Liver (tissue), 8 donors: ENCODE measurements at regions not wholly inside any gene's neighbourhood (a gene's known extent, or its start where the extent isn't known, plus 50 kb on each side); places are given as distances from the start of the nearest gene placed in this dataset.

ENCODE experiments used
- DNase-seq: peaks from one replicate; pipeline ENCODE4 v3.0.0-alpha.2; 2017; ENCODE audit warnings: low spot score
- H3K27ac ChIP-seq, 2 donors: one replicate each; pipeline ENCODE4 v1.7.0; 2013; ENCODE audit warnings: inconsistent platforms in 2 of 2, low read length in 2 of 2, control low read depth in 1 of 2, low read depth in 1 of 2, mild to moderate bottlenecking in 1 of 2
- H3K27me3 ChIP-seq, 4 donors: one replicate each; pipeline versions ENCODE4 v1.6.1 to v1.7.0; 2013; ENCODE audit warnings: low read length in 3 of 4, inconsistent platforms in 1 of 4, mild to moderate bottlenecking in 1 of 4, moderate library complexity in 1 of 4; ENCODE audit not compliant: control insufficient read depth in 4 of 4, insufficient read depth in 4 of 4
- H3K36me3 ChIP-seq, 4 donors: one replicate each; pipeline versions ENCODE4 v1.6.1 to v1.7.0; 2013; ENCODE audit warnings: low read length in 3 of 4, mild to moderate bottlenecking in 3 of 4, low read depth in 1 of 4, moderate library complexity in 1 of 4; ENCODE audit not compliant: control insufficient read depth in 4 of 4, insufficient read depth in 3 of 4
- H3K4me1 ChIP-seq, 4 donors: one replicate each; pipeline versions ENCODE4 v1.6.1 to v1.7.0; 2013; ENCODE audit warnings: low read length in 3 of 4, mild to moderate bottlenecking in 3 of 4, moderate library complexity in 1 of 4; ENCODE audit not compliant: control insufficient read depth in 4 of 4, insufficient read depth in 4 of 4
- H3K4me3 ChIP-seq, 3 donors: one replicate each; pipeline versions ENCODE4 v1.6.1 to v1.7.0; 2013; ENCODE audit warnings: low read length in 3 of 3, control low read depth in 1 of 3, low read depth in 1 of 3, mild to moderate bottlenecking in 1 of 3
- H3K9ac ChIP-seq, 2 donors: one replicate each; pipeline ENCODE4 v1.7.0; 2013; ENCODE audit warnings: low read length in 2 of 2, mild to moderate bottlenecking in 2 of 2, moderate library complexity in 2 of 2, control low read depth in 1 of 2, low read depth in 1 of 2
- H3K9me3 ChIP-seq, 4 donors: one replicate each; pipeline versions ENCODE4 v1.6.1 to v1.7.0; 2013; ENCODE audit warnings: low read length in 3 of 4; ENCODE audit not compliant: control insufficient read depth in 4 of 4
- EGR1 ChIP-seq, 2 donors: IDR thresholded peaks; 2 replicates each; pipeline ENCODE4 v1.6.1; 2016 to 2018; ENCODE audit warnings: antibody characterized with exemption in 2 of 2, low read depth in 2 of 2
- FOXA1 ChIP-seq: IDR thresholded peaks from 2 replicates; pipeline ENCODE4 v1.6.1; 2016; ENCODE audit warnings: antibody characterized with exemption
- FOXA2 ChIP-seq: IDR thresholded peaks from 2 replicates; pipeline ENCODE4 v1.6.1; 2016; ENCODE audit warnings: antibody characterized with exemption
- GABPA ChIP-seq, 2 donors: IDR thresholded peaks in 1 of 2; conservative IDR thresholded peaks in 1 of 2; 2 replicates each; pipeline ENCODE4 v1.6.1; 2016; ENCODE audit warnings: antibody characterized with exemption in 2 of 2, mild to moderate bottlenecking in 1 of 2, moderate library complexity in 1 of 2
- NR2F2 ChIP-seq: IDR thresholded peaks from 2 replicates; pipeline ENCODE4 v1.6.1; 2016; ENCODE audit warnings: antibody characterized with exemption
- SP1 ChIP-seq: IDR thresholded peaks from 2 replicates; pipeline ENCODE4 v1.6.1; 2018; ENCODE audit warnings: antibody characterized with exemption, mild to moderate bottlenecking
- YY1 ChIP-seq: IDR thresholded peaks from 2 replicates; pipeline ENCODE4 v1.6.1; 2016; ENCODE audit warnings: antibody characterized with exemption, mild to moderate bottlenecking
- WGBS: extraction: QIAGEN DNeasy Blood & Tissue Kit; methylation state at CpG from one replicate; pipeline ENCODE4 v1.1.7; 2013; 5-methylcytosine and 5-hydroxymethylcytosine counted together
- TF ChIP-seq, protein P1 (sequence below): IDR thresholded peaks from 2 replicates; pipeline ENCODE4 v1.6.1; 2016; ENCODE audit warnings: antibody characterized with exemption
- TF ChIP-seq, protein P2 (sequence below): IDR thresholded peaks from 2 replicates; pipeline ENCODE4 v1.6.1; 2016; ENCODE audit warnings: antibody characterized with exemption, mild to moderate bottlenecking
- TF ChIP-seq, protein P3 (sequence below): fragments of 150-350 bp; IDR thresholded peaks from 2 replicates; pipeline ENCODE4 v1.5.1; 2017; ENCODE audit warnings: improper control_type of control experiment, low read depth, low read length; ENCODE audit not compliant: missing input control
- TF ChIP-seq, protein P4 (sequence below): IDR thresholded peaks from 2 replicates; pipeline ENCODE4 v1.6.1; 2016; ENCODE audit warnings: antibody characterized with exemption
- donor health status: healthy.
- donor health status: healthy.
- donor health status: healthy.
- donor health status: healthy.
- donor health status: healthy.

DNA sequence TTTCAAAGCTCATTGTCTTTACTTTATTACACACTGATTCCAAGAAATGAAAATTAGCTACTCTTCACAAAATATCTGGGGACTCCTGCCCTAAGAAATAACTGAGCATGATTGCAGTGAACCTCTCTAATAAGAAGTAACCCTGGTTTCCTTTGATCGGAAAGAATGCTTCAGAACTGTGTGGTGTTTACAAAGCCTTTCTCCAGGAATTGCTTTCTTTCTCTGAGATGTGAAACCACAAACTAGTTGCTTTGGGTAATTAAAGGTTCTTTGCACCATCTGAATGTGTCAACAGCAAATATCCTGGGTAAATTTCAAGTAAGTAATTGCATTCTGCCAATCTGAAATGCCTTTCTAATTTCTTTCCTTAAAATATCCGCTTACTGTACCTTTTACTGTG is 292.9 kb upstream of the SLIT2 start:
- 65% methylated on average over 2 of the region's 2 CpGs for WGBS
- Histone ChIP-seq H3K27ac (no peak overlapping the region), H3K4me1 (no peaks in the 10 kb centered on the region), H3K4me3 (no peak overlapping the region), H3K9ac (no peak overlapping the region), H3K27me3 (no peaks in the 10 kb centered on the region), H3K36me3 (no peaks in the 10 kb centered on the region), H3K9me3 (peaks cover 0 to 4% (median 0%) of the 10 kb centered on the region in 4 donors)
- TF ChIP-seq, protein P1, sequence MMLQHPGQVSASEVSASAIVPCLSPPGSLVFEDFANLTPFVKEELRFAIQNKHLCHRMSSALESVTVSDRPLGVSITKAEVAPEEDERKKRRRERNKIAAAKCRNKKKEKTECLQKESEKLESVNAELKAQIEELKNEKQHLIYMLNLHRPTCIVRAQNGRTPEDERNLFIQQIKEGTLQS = no peak
- no peak for TF ChIP-seq SP1
- TF ChIP-seq, protein P2, sequence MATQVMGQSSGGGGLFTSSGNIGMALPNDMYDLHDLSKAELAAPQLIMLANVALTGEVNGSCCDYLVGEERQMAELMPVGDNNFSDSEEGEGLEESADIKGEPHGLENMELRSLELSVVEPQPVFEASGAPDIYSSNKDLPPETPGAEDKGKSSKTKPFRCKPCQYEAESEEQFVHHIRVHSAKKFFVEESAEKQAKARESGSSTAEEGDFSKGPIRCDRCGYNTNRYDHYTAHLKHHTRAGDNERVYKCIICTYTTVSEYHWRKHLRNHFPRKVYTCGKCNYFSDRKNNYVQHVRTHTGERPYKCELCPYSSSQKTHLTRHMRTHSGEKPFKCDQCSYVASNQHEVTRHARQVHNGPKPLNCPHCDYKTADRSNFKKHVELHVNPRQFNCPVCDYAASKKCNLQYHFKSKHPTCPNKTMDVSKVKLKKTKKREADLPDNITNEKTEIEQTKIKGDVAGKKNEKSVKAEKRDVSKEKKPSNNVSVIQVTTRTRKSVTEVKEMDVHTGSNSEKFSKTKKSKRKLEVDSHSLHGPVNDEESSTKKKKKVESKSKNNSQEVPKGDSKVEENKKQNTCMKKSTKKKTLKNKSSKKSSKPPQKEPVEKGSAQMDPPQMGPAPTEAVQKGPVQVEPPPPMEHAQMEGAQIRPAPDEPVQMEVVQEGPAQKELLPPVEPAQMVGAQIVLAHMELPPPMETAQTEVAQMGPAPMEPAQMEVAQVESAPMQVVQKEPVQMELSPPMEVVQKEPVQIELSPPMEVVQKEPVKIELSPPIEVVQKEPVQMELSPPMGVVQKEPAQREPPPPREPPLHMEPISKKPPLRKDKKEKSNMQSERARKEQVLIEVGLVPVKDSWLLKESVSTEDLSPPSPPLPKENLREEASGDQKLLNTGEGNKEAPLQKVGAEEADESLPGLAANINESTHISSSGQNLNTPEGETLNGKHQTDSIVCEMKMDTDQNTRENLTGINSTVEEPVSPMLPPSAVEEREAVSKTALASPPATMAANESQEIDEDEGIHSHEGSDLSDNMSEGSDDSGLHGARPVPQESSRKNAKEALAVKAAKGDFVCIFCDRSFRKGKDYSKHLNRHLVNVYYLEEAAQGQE = no peak
- no peak for TF ChIP-seq FOXA2
- no peak for TF ChIP-seq GABPA (IDR thresholded peaks at IDR 0.05 in 1 of 2, conservative IDR thresholded peaks at IDR 0.05 in 1 of 2)
- TF ChIP-seq, protein P3, sequence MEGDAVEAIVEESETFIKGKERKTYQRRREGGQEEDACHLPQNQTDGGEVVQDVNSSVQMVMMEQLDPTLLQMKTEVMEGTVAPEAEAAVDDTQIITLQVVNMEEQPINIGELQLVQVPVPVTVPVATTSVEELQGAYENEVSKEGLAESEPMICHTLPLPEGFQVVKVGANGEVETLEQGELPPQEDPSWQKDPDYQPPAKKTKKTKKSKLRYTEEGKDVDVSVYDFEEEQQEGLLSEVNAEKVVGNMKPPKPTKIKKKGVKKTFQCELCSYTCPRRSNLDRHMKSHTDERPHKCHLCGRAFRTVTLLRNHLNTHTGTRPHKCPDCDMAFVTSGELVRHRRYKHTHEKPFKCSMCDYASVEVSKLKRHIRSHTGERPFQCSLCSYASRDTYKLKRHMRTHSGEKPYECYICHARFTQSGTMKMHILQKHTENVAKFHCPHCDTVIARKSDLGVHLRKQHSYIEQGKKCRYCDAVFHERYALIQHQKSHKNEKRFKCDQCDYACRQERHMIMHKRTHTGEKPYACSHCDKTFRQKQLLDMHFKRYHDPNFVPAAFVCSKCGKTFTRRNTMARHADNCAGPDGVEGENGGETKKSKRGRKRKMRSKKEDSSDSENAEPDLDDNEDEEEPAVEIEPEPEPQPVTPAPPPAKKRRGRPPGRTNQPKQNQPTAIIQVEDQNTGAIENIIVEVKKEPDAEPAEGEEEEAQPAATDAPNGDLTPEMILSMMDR = no peak
- no peak for TF ChIP-seq FOXA1
- TF ChIP-seq EGR1 (IDR thresholded peaks at IDR 0.05; ENCODE audit: low read depth in 2 of 2) = no peak
- no peak for TF ChIP-seq NR2F2
- TF ChIP-seq, protein P4, sequence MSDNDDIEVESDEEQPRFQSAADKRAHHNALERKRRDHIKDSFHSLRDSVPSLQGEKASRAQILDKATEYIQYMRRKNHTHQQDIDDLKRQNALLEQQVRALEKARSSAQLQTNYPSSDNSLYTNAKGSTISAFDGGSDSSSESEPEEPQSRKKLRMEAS = no peak
- DNase-seq = no peak

DNA sequence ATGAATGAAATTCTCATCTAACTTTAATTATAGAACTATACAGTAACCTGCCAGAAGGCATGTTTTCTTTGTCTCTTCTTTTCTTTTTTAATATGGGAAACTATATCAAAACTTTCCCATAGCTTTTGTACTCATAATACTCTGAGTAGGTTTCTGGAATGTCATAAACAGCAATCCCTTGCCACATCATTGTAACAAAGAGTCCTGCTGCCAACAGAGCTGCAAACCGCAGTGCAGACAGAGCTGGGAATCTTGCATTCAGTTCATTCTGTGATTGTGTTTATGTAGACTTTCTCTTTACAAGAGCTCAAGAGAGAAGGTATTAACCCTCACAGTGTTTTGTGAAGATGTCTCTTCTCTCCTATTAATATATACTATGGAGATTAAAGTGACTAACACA is 304.4 kb upstream of the SLIT2 start:
- no peaks in the 10 kb centered on the region for H3K27me3 ChIP-seq
- WGBS = 64% methylated on average over 1 of the region's 1 CpG

More for the DNA sequence above, 304.4 kb upstream of the SLIT2 start:
- Histone ChIP-seq H3K9ac (no peak overlapping the region), H3K36me3 (no peaks in the 10 kb centered on the region), H3K4me1 (no peaks in the 10 kb centered on the region), H3K9me3 (no peaks in the 10 kb centered on the region), H3K27ac (no peak overlapping the region), H3K4me3 (no peak overlapping the region)
- TF ChIP-seq, protein P3 = no peak
- TF ChIP-seq YY1 (no peak), GABPA (IDR thresholded peaks at IDR 0.05 in 1 of 2, conservative IDR thresholded peaks at IDR 0.05 in 1 of 2) (no peak), EGR1 (IDR thresholded peaks at IDR 0.05; ENCODE audit: low read depth in 2 of 2) (no peak)
- TF ChIP-seq, protein P2 = no peak
- TF ChIP-seq, protein P4 = no peak
- no peak for DNase-seq
